ENCODE measurements at regions not wholly inside any gene's neighbourhood (a gene's known extent, or its start where the extent isn't known, plus 50 kb on each side); places are given as distances from the start of the nearest gene placed in this dataset.

DNA sequence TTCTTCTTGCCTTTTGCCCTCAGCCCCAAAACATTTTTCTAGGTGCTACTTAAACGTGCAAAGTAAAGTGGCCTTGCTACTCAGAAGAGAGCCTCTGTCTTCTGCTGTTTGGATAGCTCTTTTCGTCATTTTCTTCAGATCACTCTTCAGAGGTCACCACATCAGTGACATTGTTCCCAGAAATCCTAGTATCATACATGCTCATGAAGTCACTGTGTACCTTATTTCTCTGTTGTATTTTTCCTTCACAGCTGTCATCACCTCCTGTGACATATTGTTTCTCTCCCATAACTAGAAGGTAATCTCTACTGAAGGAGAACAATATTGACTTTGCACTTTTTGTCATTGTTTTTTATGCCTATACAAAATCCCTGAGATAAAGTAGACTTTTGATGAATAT lies 237.0 kb upstream of the CDH18 start:
- TF ChIP-seq, protein P1, sequence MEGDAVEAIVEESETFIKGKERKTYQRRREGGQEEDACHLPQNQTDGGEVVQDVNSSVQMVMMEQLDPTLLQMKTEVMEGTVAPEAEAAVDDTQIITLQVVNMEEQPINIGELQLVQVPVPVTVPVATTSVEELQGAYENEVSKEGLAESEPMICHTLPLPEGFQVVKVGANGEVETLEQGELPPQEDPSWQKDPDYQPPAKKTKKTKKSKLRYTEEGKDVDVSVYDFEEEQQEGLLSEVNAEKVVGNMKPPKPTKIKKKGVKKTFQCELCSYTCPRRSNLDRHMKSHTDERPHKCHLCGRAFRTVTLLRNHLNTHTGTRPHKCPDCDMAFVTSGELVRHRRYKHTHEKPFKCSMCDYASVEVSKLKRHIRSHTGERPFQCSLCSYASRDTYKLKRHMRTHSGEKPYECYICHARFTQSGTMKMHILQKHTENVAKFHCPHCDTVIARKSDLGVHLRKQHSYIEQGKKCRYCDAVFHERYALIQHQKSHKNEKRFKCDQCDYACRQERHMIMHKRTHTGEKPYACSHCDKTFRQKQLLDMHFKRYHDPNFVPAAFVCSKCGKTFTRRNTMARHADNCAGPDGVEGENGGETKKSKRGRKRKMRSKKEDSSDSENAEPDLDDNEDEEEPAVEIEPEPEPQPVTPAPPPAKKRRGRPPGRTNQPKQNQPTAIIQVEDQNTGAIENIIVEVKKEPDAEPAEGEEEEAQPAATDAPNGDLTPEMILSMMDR (IDR thresholded peaks at IDR 0.05; ENCODE audit: insufficient read depth, low read length) = no peak
- DNase-seq (ENCODE audit: low read depth) = no peak
- H3K4me3 ChIP-seq (ENCODE audit: low read depth, low read length) = no peak overlapping the region

DNA sequence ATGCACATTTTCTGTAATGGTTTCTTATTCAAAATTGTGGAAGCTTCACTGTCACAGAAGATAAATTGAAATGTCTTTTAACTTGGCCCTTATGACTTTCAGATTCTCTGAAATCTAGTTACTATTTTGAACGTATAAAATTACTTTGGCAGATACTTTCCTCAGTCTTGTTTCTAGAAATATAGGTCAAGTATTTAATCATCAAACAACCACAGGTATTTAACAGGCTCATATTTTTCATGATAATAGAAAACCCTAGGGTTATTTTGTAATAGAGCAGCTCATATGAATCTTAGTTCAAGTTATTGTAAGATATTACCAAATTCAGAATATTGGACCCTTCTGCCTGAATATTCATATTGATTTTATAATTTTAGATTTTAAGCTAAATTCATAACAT lies 236.0 kb upstream of the CDH18 start:
- TF ChIP-seq, protein P1 (IDR thresholded peaks at IDR 0.05; ENCODE audit: insufficient read depth, low read length) = no peak
- no peak overlapping the region for H3K4me3 ChIP-seq (ENCODE audit: low read depth, low read length)
- DNase-seq (ENCODE audit: low read depth) = peak; percentile 3

DNA sequence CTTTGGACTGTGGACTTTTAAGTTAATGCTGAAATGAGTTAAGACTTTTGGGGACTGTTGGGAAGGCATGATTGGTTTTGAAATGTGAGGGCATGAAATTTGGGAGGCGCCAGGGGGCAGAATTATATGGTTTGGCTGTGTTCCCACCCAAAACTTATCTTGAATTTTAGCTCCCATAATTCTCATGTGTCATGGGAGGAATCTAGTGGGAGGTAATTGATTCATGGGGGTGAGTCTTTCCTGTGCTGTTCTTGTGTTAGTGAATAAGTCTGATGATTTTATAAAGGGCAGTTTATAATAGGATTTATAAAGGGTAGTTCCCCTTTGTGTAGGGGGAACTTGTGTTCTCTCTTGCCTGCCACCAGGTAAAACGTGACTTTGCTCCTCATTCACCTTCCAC lies 235.5 kb upstream of the CDH18 start:
- no peak for DNase-seq (ENCODE audit: low read depth)
- H3K4me3 ChIP-seq (ENCODE audit: low read depth, low read length) = no peak overlapping the region
- TF ChIP-seq, protein P1 (IDR thresholded peaks at IDR 0.05; ENCODE audit: insufficient read depth, low read length) = no peak

DNA sequence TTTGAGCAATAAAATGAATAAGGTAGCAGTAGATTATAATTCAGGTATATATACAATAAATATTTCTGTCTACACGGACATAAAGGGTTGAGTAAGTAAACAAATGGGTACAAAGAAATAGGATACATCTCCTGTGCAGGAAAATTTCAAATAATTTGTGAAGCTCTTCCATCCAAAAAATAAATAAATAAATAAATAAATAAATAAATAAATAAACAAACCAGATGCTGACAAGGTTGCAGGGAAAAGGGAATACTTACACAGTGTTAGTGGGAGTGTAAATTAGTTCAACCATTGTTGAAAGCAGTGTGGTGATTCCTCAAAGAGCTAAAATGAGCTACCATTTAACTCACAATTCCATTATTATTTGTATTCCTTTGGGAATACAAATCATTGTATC lies 227.3 kb upstream of the CDH18 start:
- TF ChIP-seq, protein P1 (IDR thresholded peaks at IDR 0.05; ENCODE audit: insufficient read depth, low read length) = no peak
- H3K4me3 ChIP-seq (ENCODE audit: low read depth, low read length) = no peak overlapping the region
- no peak for DNase-seq (ENCODE audit: low read depth)

DNA sequence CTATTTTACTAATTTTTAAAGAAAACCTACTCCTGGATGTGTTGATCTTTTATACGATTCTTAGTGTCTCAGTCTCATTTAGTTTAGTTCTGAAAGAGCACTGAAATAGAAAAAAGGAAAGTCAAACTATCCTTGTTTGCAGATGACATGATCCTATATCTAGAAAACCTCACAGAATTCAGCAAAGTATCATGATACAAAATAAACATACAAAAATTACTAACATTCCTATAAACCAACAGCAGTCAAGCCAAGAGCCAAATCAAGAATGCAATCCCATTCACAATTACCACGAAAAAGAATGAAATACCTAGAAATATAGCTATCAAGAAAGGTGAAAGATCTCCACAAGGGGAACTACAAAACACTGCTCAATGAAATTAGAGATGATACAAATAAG lies 225.8 kb upstream of the CDH18 start:
- DNase-seq (ENCODE audit: low read depth) = no peak
- H3K4me3 ChIP-seq (ENCODE audit: low read depth, low read length) = no peak overlapping the region
- TF ChIP-seq, protein P1 (IDR thresholded peaks at IDR 0.05; ENCODE audit: insufficient read depth, low read length) = no peak

DNA sequence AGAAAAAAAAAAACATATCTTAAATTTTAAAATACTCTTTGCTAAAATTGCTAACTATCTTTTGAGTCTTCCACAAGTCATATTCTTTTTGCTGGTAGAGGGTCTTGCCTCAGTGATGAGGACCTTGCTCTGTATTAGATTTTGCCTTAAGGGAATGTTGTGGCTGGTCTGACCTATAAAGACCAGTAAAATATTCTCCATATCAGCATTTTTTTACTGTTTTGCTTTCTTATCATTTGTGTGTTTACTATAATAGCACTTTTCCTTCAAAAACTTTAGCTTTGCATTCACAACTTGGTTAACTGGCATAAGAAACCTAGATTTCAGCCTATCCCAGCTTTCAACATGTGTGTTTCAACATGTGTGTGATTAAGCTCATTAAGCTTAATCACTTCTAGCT lies 224.7 kb upstream of the CDH18 start:
- TF ChIP-seq, protein P1 (IDR thresholded peaks at IDR 0.05; ENCODE audit: insufficient read depth, low read length) = no peak
- H3K4me3 ChIP-seq (ENCODE audit: low read depth, low read length) = no peak overlapping the region
- no peak for DNase-seq (ENCODE audit: low read depth)

DNA sequence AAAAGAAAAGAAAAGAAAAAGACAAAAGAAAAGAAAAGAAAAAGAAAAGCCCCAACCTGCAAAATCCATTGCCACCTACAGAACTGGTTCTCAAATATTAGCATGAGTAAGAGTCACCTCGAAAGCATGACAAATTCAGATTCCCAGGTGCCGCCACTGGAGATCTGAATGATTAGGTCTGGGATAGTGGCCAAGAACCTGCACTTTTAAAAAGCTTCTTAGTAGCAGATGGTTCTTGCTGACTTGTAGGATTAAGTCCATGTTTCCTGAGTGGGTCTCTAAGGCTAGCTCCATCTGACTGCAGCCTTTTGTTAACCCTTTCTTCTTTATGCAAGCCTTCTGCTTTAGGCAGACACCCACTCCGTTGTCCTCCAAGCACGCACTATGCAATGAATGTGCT lies 178.5 kb upstream of the CDH18 start:
- no peak overlapping the region for H3K4me3 ChIP-seq (ENCODE audit: low read depth, low read length)
- TF ChIP-seq, protein P1 (IDR thresholded peaks at IDR 0.05; ENCODE audit: insufficient read depth, low read length) = no peak
- no peak for DNase-seq (ENCODE audit: low read depth)
